Spleen (tissue), 7 donors: ENCODE measurements at regions not wholly inside any gene's neighbourhood (a gene's known extent, or its start where the extent isn't known, plus 50 kb on each side); places are given as distances from the start of the nearest gene placed in this dataset.

Experiments
- CTCF ChIP-seq, 11 experiments: fragments of 200-600 bp in 7 of 11; fragments of 450-650 bp in 4 of 11; sonication (generic) in 4 of 11; IDR thresholded peaks in 8 of 11; conservative IDR thresholded peaks in 3 of 11; 1 replicate in 7 of 11; 2 replicates in 4 of 11; pipeline versions ENCODE4 v1.4.0 to v1.8.0; 2016 to 2021; ENCODE audit warnings: antibody characterized with exemption in 11 of 11, inconsistent platforms in 4 of 11, mild to moderate bottlenecking in 1 of 11
- POLR2A ChIP-seq, 3 donors: fragments of 450-650 bp; IDR thresholded peaks; one replicate each; pipeline ENCODE4 v1.5.1; 2017; ENCODE audit warnings: antibody characterized with exemption in 3 of 3, mild to moderate bottlenecking in 1 of 3
- POLR2AphosphoS5 ChIP-seq, 3 donors: sonication (generic); formaldehyde crosslinking; IDR thresholded peaks; one replicate each; pipeline ENCODE4 v1.5.1; 2017; ENCODE audit warnings: antibody characterized with exemption in 3 of 3
- donor health status: DM: no; HTN: no; CAD: no; lungs with moderate emphysema.
- donor health status: DM: no; HTN: no; CAD: no.
- donor health status: DM: no; HTN: no; CAD: no.

DNA sequence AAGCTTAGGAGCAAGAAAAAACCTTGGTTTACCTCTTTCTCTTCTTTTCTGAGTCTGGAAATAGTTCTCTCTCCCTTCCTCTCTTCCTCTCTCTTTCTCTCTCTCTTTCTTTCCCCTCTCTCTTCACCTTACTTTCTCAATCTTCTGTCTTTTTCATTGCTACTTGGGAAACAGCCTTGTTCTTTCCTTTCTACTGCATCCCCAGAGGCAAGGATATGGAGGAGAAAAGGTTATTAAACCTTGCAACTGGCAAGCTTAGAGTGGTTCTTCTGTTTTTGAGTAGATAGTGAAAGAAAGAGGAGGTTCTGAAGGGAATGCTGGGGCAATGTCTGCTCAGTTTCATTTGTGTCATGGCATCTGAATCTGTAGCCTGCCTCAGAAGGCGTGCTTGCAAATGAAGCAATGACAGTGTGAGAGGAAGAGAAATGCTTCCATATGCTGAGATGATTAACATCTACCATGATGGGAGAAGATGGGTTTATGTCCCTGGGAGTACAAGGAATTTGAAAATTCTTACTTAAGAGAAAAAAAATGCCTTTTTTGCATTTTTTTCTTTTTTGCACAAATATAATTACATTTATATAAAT, 190.6 kb downstream of the CEP135 start:
- TF ChIP-seq POLR2A (IDR thresholded peaks at IDR 0.05), result no peak
- TF ChIP-seq CTCF (IDR thresholded peaks at IDR 0.05 in 8 of 11, conservative IDR thresholded peaks at IDR 0.05 in 3 of 11), result no peak
- no peak for TF ChIP-seq POLR2AphosphoS5 (IDR thresholded peaks at IDR 0.05)
